Skeletal muscle satellite cell (primary cell): ENCODE measurements at regions not wholly inside any gene's neighbourhood (a gene's known extent, or its start where the extent isn't known, plus 50 kb on each side); places are given as distances from the start of the nearest gene placed in this dataset.
A peak's percentile ranks its signal among the peaks of the same experiment; 100 is the strongest.
"Not testable (repeated sequence)": the region's sequence is repeated elsewhere in the genome, so short reads cannot be mapped to it uniquely, and the experiment has no call there.

Experiments
- H3K27me3 ChIP-seq: 2 replicates; pipeline ENCODE4 v1.7.0; 2013; ENCODE audit warnings: low read length; ENCODE audit not compliant: control insufficient read depth, insufficient read depth
- H3K36me3 ChIP-seq: 2 replicates; pipeline ENCODE4 v1.7.0; 2013; ENCODE audit warnings: mild to moderate bottlenecking, control low read depth, low read length; ENCODE audit not compliant: insufficient read depth
- H3K4me1 ChIP-seq: 2 replicates; pipeline ENCODE4 v1.7.0; 2013; ENCODE audit warnings: low read length; ENCODE audit not compliant: control insufficient read depth, insufficient read depth
- H3K4me2 ChIP-seq: 2 replicates; pipeline ENCODE4 v1.7.0; 2013; ENCODE audit warnings: mild to moderate bottlenecking, low read length
- H3K4me3 ChIP-seq: 2 replicates; pipeline ENCODE4 v1.7.0; 2013; ENCODE audit warnings: low read length
- H3K9ac ChIP-seq: 2 replicates; pipeline ENCODE4 v1.7.0; 2013; ENCODE audit warnings: mild to moderate bottlenecking, low read depth, low read length, moderate library complexity
- H3K9me3 ChIP-seq: replicated peaks from 2 replicates; pipeline ENCODE4 v1.7.0; 2013; ENCODE audit warnings: mild to moderate bottlenecking, control low read depth, low read length

GRCh38 chr2:64745562-64745961 lies 91.8 kb upstream of the SERTAD2 start:
- Histone ChIP-seq H3K27me3 (no peaks in the 10 kb centered on the region), H3K4me1 (peaks cover 25% of the 10 kb centered on the region), H3K4me2 (peak overlapping the region; percentile 2), H3K36me3 (no peaks in the 10 kb centered on the region), H3K9ac (no peak overlapping the region), H3K9me3 (no peaks in the 10 kb centered on the region), H3K4me3 (no peak overlapping the region)

- Histone ChIP-seq H3K4me1 (peaks cover 34% of the 10 kb centered on the region), H3K4me2 (peak overlapping the region; percentile 12)
- not testable (repeated sequence) for H3K36me3 ChIP-seq, H3K9me3 ChIP-seq, H3K4me3 ChIP-seq, H3K27me3 ChIP-seq, H3K9ac ChIP-seq
Measured at GRCh38 chr2:64747690-64748091, 94.0 kb upstream of the SERTAD2 start.

- Histone ChIP-seq H3K9ac (no peak overlapping the region), H3K4me2 (peak overlapping the region; percentile 85), H3K36me3 (no peaks in the 10 kb centered on the region), H3K4me1 (peaks cover 32% of the 10 kb centered on the region), H3K4me3 (peak overlapping the region; percentile 75), H3K9me3 (no peaks in the 10 kb centered on the region), H3K27me3 (no peaks in the 10 kb centered on the region)
Measured at GRCh38 chr2:64748147-64748546, 94.4 kb upstream of the SERTAD2 start.

GRCh38 chr2:64748561-64748960 lies 94.8 kb upstream of the SERTAD2 start:
- peak overlapping the region; percentile 75 for H3K4me3 ChIP-seq
- H3K4me2 ChIP-seq = peak overlapping the region; percentile 85
- no peaks in the 10 kb centered on the region for H3K36me3 ChIP-seq
- peaks cover 33% of the 10 kb centered on the region for H3K4me1 ChIP-seq
- no peaks in the 10 kb centered on the region for H3K27me3 ChIP-seq
- peak overlapping the region; percentile 87 for H3K9ac ChIP-seq
- H3K9me3 ChIP-seq = no peaks in the 10 kb centered on the region

GRCh38 chr2:64749446-64749845 lies 95.7 kb upstream of the SERTAD2 start:
- Histone ChIP-seq H3K4me2 (peak overlapping the region; percentile 85), H3K9ac (peak overlapping the region; percentile 87), H3K9me3 (no peaks in the 10 kb centered on the region), H3K4me1 (peaks cover 33% of the 10 kb centered on the region), H3K4me3 (peak overlapping the region; percentile 75), H3K36me3 (no peaks in the 10 kb centered on the region), H3K27me3 (no peaks in the 10 kb centered on the region)

- H3K4me1 ChIP-seq = peaks cover 33% of the 10 kb centered on the region
- H3K9ac ChIP-seq = peak overlapping the region; percentile 87
- H3K4me3 ChIP-seq = peak overlapping the region; percentile 75
- H3K36me3 ChIP-seq = no peaks in the 10 kb centered on the region
- H3K27me3 ChIP-seq = no peaks in the 10 kb centered on the region
- peak overlapping the region; percentile 85 for H3K4me2 ChIP-seq
- H3K9me3 ChIP-seq = no peaks in the 10 kb centered on the region
Measured at GRCh38 chr2:64750001-64750816, 96.5 kb upstream of the SERTAD2 start.

- Histone ChIP-seq H3K36me3 (no peaks in the 10 kb centered on the region), H3K27me3 (no peaks in the 10 kb centered on the region), H3K4me3 (peak overlapping the region; percentile 75), H3K4me2 (peak overlapping the region; percentile 85), H3K9me3 (no peaks in the 10 kb centered on the region), H3K4me1 (peaks cover 27% of the 10 kb centered on the region), H3K9ac (peak overlapping the region; percentile 87)
Measured at GRCh38 chr2:64750817-64751285, 97.1 kb upstream of the SERTAD2 start.

- peaks cover 27% of the 10 kb centered on the region for H3K4me1 ChIP-seq
- no peaks in the 10 kb centered on the region for H3K27me3 ChIP-seq
- H3K36me3 ChIP-seq = no peaks in the 10 kb centered on the region
- peak overlapping the region; percentile 83 for H3K9ac ChIP-seq
- peak overlapping the region; percentile 86 for H3K4me2 ChIP-seq
- H3K4me3 ChIP-seq = peak overlapping the region; percentile 78
- no peaks in the 10 kb centered on the region for H3K9me3 ChIP-seq
Measured at GRCh38 chr2:64751286-64752260, 97.9 kb upstream of the SERTAD2 start.

GRCh38 chr2:64753399-64753798 lies 99.7 kb upstream of the SERTAD2 start:
- Histone ChIP-seq H3K4me3 (no peak overlapping the region), H3K4me2 (no peak overlapping the region), H3K36me3 (no peaks in the 10 kb centered on the region), H3K9ac (no peak overlapping the region), H3K27me3 (no peaks in the 10 kb centered on the region), H3K4me1 (peaks cover 26% of the 10 kb centered on the region), H3K9me3 (no peaks in the 10 kb centered on the region)

- Histone ChIP-seq H3K9me3 (no peaks in the 10 kb centered on the region), H3K4me3 (no peak overlapping the region), H3K4me1 (peaks cover 14% of the 10 kb centered on the region), H3K27me3 (no peaks in the 10 kb centered on the region), H3K4me2 (no peak overlapping the region), H3K36me3 (no peaks in the 10 kb centered on the region), H3K9ac (no peak overlapping the region)
Measured at GRCh38 chr2:64754570-64754969, 100.9 kb upstream of the SERTAD2 start.

- no peaks in the 10 kb centered on the region for H3K9me3 ChIP-seq
- H3K36me3 ChIP-seq = no peaks in the 10 kb centered on the region
- H3K27me3 ChIP-seq = no peaks in the 10 kb centered on the region
- no peak overlapping the region for H3K4me3 ChIP-seq
- no peak overlapping the region for H3K9ac ChIP-seq
- H3K4me1 ChIP-seq = peaks cover 10% of the 10 kb centered on the region
- H3K4me2 ChIP-seq = no peak overlapping the region
Measured at GRCh38 chr2:64757126-64757525, 103.4 kb upstream of the SERTAD2 start.
